HEK293T (cell line): ENCODE measurements at regions not wholly inside any gene's neighbourhood (a gene's known extent, or its start where the extent isn't known, plus 50 kb on each side); places are given as distances from the start of the nearest gene placed in this dataset.

Experiments
- ARNT ChIP-seq: fragments of 450-650 bp; IDR thresholded peaks from 2 replicates; pipeline ENCODE4 v1.6.1; 2017; ENCODE audit warnings: mild to moderate bottlenecking
- BHLHE40 ChIP-seq: fragments of 450-650 bp; IDR thresholded peaks from 2 replicates; pipeline ENCODE4 v1.6.1; 2016; ENCODE audit warnings: mild to moderate bottlenecking, moderate library complexity, borderline replicate concordance
- CTBP1 ChIP-seq: fragments of 450-650 bp; IDR thresholded peaks from 2 replicates; pipeline ENCODE4 v1.6.1; 2016; ENCODE audit warnings: borderline replicate concordance
- ELF4 ChIP-seq: fragments of 450-650 bp; IDR thresholded peaks from 2 replicates; pipeline ENCODE4 v1.6.1; 2017; ENCODE audit warnings: antibody characterized with exemption
- FOXK2 ChIP-seq: fragments of 450-650 bp; IDR thresholded peaks from 2 replicates; pipeline ENCODE4 v1.6.1; 2016; ENCODE audit warnings: mild to moderate bottlenecking
- FOXM1 ChIP-seq: fragments of 450-650 bp; IDR thresholded peaks from 2 replicates; pipeline ENCODE4 v1.6.1; 2017; ENCODE audit warnings: mild to moderate bottlenecking, borderline replicate concordance
- LEF1 ChIP-seq: fragments of 450-650 bp; IDR thresholded peaks from 2 replicates; pipeline ENCODE4 v1.6.1; 2017; ENCODE audit warnings: mild to moderate bottlenecking, borderline replicate concordance
- NFRKB ChIP-seq: fragments of 450-650 bp; IDR thresholded peaks from 2 replicates; pipeline ENCODE4 v1.6.1; 2016; ENCODE audit warnings: mild to moderate bottlenecking, moderate library complexity
- PKNOX1 ChIP-seq: fragments of 450-650 bp; IDR thresholded peaks from 2 replicates; pipeline ENCODE4 v1.6.1; 2016
- SP1 ChIP-seq: fragments of 450-650 bp; IDR thresholded peaks from 2 replicates; pipeline ENCODE4 v1.6.1; 2017
- SUZ12 ChIP-seq: fragments of 450-650 bp; IDR thresholded peaks from 2 replicates; pipeline ENCODE4 v1.6.1; 2016; ENCODE audit warnings: mild to moderate bottlenecking
- TARDBP ChIP-seq: fragments of 450-650 bp; IDR thresholded peaks from 2 replicates; pipeline ENCODE4 v1.6.1; 2016
- ZNF384 ChIP-seq: fragments of 450-650 bp; IDR thresholded peaks from 2 replicates; pipeline ENCODE4 v1.6.1; 2016

GRCh38 chr4:138099385-138099784 lies 142.8 kb downstream of the SLC7A11 start:
- TF ChIP-seq BHLHE40 (no peak), FOXM1 (no peak), FOXK2 (no peak), TARDBP (no peak), NFRKB (no peak), SP1 (no peak), SUZ12 (no peak), LEF1 (no peak), ZNF384 (no peak), ARNT (no peak), ELF4 (no peak), CTBP1 (no peak), PKNOX1 (no peak)
